GM19351 (cell line): ENCODE measurements at regions not wholly inside any gene's neighbourhood (a gene's known extent, or its start where the extent isn't known, plus 50 kb on each side); places are given as distances from the start of the nearest gene placed in this dataset.
"Not testable (repeated sequence)": the region's sequence is repeated elsewhere in the genome, so short reads cannot be mapped to it uniquely, and the experiment has no call there.

ENCODE experiments used
- ATAC-seq: cut with Tn5 transposase; IDR thresholded peaks from one replicate; pipeline ENCODE4 v1.9.1; 2021; ENCODE audit warnings: mild to moderate bottlenecking, moderate library complexity; ENCODE audit not compliant: unreplicated experiment

- no peak for ATAC-seq
These were observed 272.9 kb downstream of the KLHL13 start for GRCh38 chrX:117843749-117844148.

- no peak for ATAC-seq
These were observed 276.0 kb downstream of the KLHL13 start for GRCh38 chrX:117840645-117841044.

GRCh38 chrX:117839544-117839943 is 277.1 kb downstream of the KLHL13 start:
- ATAC-seq = peak; percentile 69

GRCh38 chrX:117838581-117839331 is 277.9 kb downstream of the KLHL13 start:
- ATAC-seq = no peak

- no peak for ATAC-seq
These were observed 281.6 kb downstream of the KLHL13 start for GRCh38 chrX:117835034-117835433.

GRCh38 chrX:117834076-117834475 is 282.5 kb downstream of the KLHL13 start:
- ATAC-seq = no peak

- ATAC-seq = not testable (repeated sequence)
These were observed 295.1 kb downstream of the KLHL13 start for GRCh38 chrX:117821472-117821871.

GRCh38 chrX:117808426-117808825 is 308.2 kb downstream of the KLHL13 start:
- ATAC-seq = no peak

GRCh38 chrX:117803463-117803862 is 313.1 kb downstream of the KLHL13 start:
- ATAC-seq = no peak

GRCh38 chrX:117788339-117788738 is 328.3 kb downstream of the KLHL13 start:
- ATAC-seq = no peak

- no peak for ATAC-seq
These were observed 345.2 kb downstream of the KLHL13 start for GRCh38 chrX:117771384-117771783.

- no peak for ATAC-seq
These were observed 347.6 kb downstream of the KLHL13 start for GRCh38 chrX:117768861-117769604.

GRCh38 chrX:117765211-117765610 is 351.4 kb downstream of the KLHL13 start:
- no peak for ATAC-seq

- no peak for ATAC-seq
These were observed 363.9 kb downstream of the KLHL13 start for GRCh38 chrX:117752745-117753144.

GRCh38 chrX:117751155-117751554 is 365.5 kb downstream of the KLHL13 start:
- ATAC-seq = no peak

GRCh38 chrX:117744958-117745357 is 371.7 kb downstream of the KLHL13 start:
- ATAC-seq = no peak

GRCh38 chrX:117743469-117744251 is 372.9 kb downstream of the KLHL13 start:
- peak; percentile 72 for ATAC-seq

GRCh38 chrX:117713411-117713810 is 403.2 kb downstream of the KLHL13 start:
- ATAC-seq = no peak

- no peak for ATAC-seq
These were observed 404.8 kb downstream of the KLHL13 start for GRCh38 chrX:117711782-117712181.

GRCh38 chrX:117707948-117708743 is 408.5 kb downstream of the KLHL13 start:
- no peak for ATAC-seq

GRCh38 chrX:117701050-117701449 is 415.6 kb downstream of the KLHL13 start:
- no peak for ATAC-seq
